B cell (primary cell): ENCODE measurements at regions not wholly inside any gene's neighbourhood (a gene's known extent, or its start where the extent isn't known, plus 50 kb on each side); places are given as distances from the start of the nearest gene placed in this dataset.

Experiments
- ATAC-seq: fragments of 200-7000 bp; cut with Tn5 transposase; one replicate; pipeline ENCODE4 v1.10.0; 2021; ENCODE audit warnings: low read depth, mild to moderate bottlenecking, moderate number of reproducible peaks, moderate library complexity
- CTCF ChIA-PET: fragments of 350-600 bp; sonication (Branson Sonifier 250); formaldehyde crosslinking; loops from one replicate; lab custom pipeline; 2021; ENCODE audit warnings: antibody characterized with exemption, inconsistent platforms; lab: Charles Lee
- POLR2A ChIA-PET: fragments of 350-600 bp; sonication (Branson Sonifier 250); formaldehyde crosslinking; loops from one replicate; lab custom pipeline; 2021; ENCODE audit warnings: antibody characterized with exemption; lab: Charles Lee
- DNase-seq: peaks from one replicate; pipeline ENCODE4 v3.0.0; 2013
- H2AFZ ChIP-seq: 2 replicates; pipeline ENCODE4 v1.6.1; 2012; ENCODE audit warnings: mild to moderate bottlenecking, low read depth, low read length; ENCODE audit not compliant: insufficient read depth, poor library complexity, severe bottlenecking
- H3K27ac ChIP-seq, 2 donors: 1 replicate in 1 of 2; 2 replicates in 1 of 2; pipeline ENCODE4 v1.5.1; 2012 to 2013; ENCODE audit warnings: low read length in 2 of 2, mild to moderate bottlenecking in 2 of 2, moderate library complexity in 1 of 2
- H3K27me3 ChIP-seq, 4 experiments: fragments of 200-600 bp in 1 of 4; sonication (generic) in 1 of 4; replicated peaks in 1 of 4; 1 replicate in 2 of 4; 2 replicates in 2 of 4; pipeline versions ENCODE4 v1.6.1 to v1.7.0; 2013 to 2016; ENCODE audit warnings: low read length in 3 of 4, mild to moderate bottlenecking in 2 of 4, mixed read lengths in 1 of 4, moderate library complexity in 1 of 4; ENCODE audit not compliant: insufficient read depth in 4 of 4, control insufficient read depth in 3 of 4; ENCODE audit errors: control extremely low read depth in 1 of 4
- H3K36me3 ChIP-seq, 2 experiments: replicated peaks in 1 of 2; 1 replicate in 1 of 2; 2 replicates in 1 of 2; pipeline versions ENCODE4 v1.6.1 to v1.7.1; 2013; ENCODE audit warnings: low read length in 1 of 2; ENCODE audit not compliant: insufficient read depth in 2 of 2, control insufficient read depth in 1 of 2; ENCODE audit errors: control extremely low read depth in 1 of 2, extremely low read depth in 1 of 2
- H3K4me1 ChIP-seq, 2 donors: fragments of 200-600 bp in 1 of 2; sonication (generic) in 1 of 2; 1 replicate in 1 of 2; 2 replicates in 1 of 2; pipeline versions ENCODE4 v1.5.1 to v1.6.1; 2013 to 2017; ENCODE audit warnings: low read length in 2 of 2; ENCODE audit not compliant: control insufficient read depth in 2 of 2, insufficient read depth in 2 of 2
- H3K4me2 ChIP-seq: replicated peaks from 2 replicates; pipeline ENCODE3; 2012; ENCODE audit warnings: mild to moderate bottlenecking, low read depth, low read length; ENCODE audit not compliant: poor library complexity, severe bottlenecking
- H3K4me3 ChIP-seq, 5 experiments: fragments of 200-600 bp in 1 of 5; sonication (generic) in 1 of 5; 1 replicate in 3 of 5; 2 replicates in 2 of 5; pipeline versions ENCODE4 v1.5.1 to v1.7.0; 2011 to 2016; ENCODE audit warnings: low read length in 4 of 5, mild to moderate bottlenecking in 4 of 5, low read depth in 2 of 5, control low read depth in 1 of 5, moderate library complexity in 1 of 5; ENCODE audit not compliant: insufficient read depth in 1 of 5; ENCODE audit errors: control extremely low read depth in 1 of 5, extremely low read depth in 1 of 5
- H3K79me2 ChIP-seq: fragments of 200-600 bp; sonication (generic); one replicate; pipeline ENCODE4 v1.6.0; 2016; ENCODE audit warnings: low read length; ENCODE audit not compliant: control insufficient read depth, insufficient read depth
- H3K9ac ChIP-seq: fragments of 200-600 bp; sonication (generic); 2 replicates; pipeline ENCODE4 v1.6.1; 2017; ENCODE audit warnings: mild to moderate bottlenecking, low read length, moderate library complexity
- H3K9me3 ChIP-seq, 3 donors: one replicate each; pipeline versions ENCODE4 v1.6.1 to v1.7.1; 2013; ENCODE audit warnings: low read length in 2 of 3; ENCODE audit not compliant: control insufficient read depth in 2 of 3, insufficient read depth in 1 of 3; ENCODE audit errors: control extremely low read depth in 1 of 3
- H4K20me1 ChIP-seq: 2 replicates; pipeline ENCODE4 v1.6.0; 2012; ENCODE audit warnings: mild to moderate bottlenecking, low read length; ENCODE audit not compliant: insufficient read depth, control insufficient read depth, poor library complexity, severe bottlenecking
- H3K27ac Mint-ChIP-seq: one replicate; pipeline ENCODE4 v1.8.0; 2021; ENCODE audit warnings: mixed read lengths
- H3K27me3 Mint-ChIP-seq: one replicate; pipeline ENCODE4 v1.8.0; 2021; ENCODE audit warnings: mixed read lengths
- H3K4me1 Mint-ChIP-seq: one replicate; pipeline ENCODE4 v1.8.0; 2021; ENCODE audit warnings: mixed read lengths
- H3K4me3 Mint-ChIP-seq: one replicate; pipeline ENCODE4 v1.8.0; 2021; ENCODE audit warnings: mixed read lengths
- H3K9me3 Mint-ChIP-seq: one replicate; pipeline ENCODE4 v1.8.0; 2022; ENCODE audit warnings: mixed read lengths; ENCODE audit not compliant: insufficient read depth
- CTCF ChIP-seq: fragments of 200-600 bp; IDR thresholded peaks from one replicate; pipeline ENCODE4 v1.8.0; 2022; ENCODE audit warnings: antibody characterized with exemption, mild to moderate bottlenecking
- EZH2 ChIP-seq: IDR thresholded peaks from 2 replicates; pipeline ENCODE4 v1.6.1; 2012; ENCODE audit warnings: borderline replicate concordance, low read depth, mild to moderate bottlenecking, moderate library complexity, low read length; ENCODE audit not compliant: insufficient read depth, poor library complexity, severe bottlenecking
- WGBS: methylation state at CpG from one replicate; pipeline ENCODE4 v1.1.5; 2013; ENCODE audit warnings: missing lambda C conversion rate; ENCODE audit not compliant: insufficient coverage; 5-methylcytosine and 5-hydroxymethylcytosine counted together
- intact Hi-C: fragments of 100-400 bp; cut with micrococcal nuclease; formaldehyde crosslinking; loops from one replicate; pipeline ENCODE4 v1.10.0; 2022

- no peak overlapping the region for H3K9ac ChIP-seq
- H3K27ac ChIP-seq, result no peak overlapping the region
- ChIA-PET POLR2A (no interaction called here), CTCF (no interaction called here)
- no peaks in the 10 kb centered on the region for H3K36me3 ChIP-seq
- no peak overlapping the region for H3K27ac Mint-ChIP-seq
- DNase-seq, result no peak
- no peak for ATAC-seq
- intact Hi-C loops, result no loop called here
- H4K20me1 ChIP-seq, result no peaks in the 10 kb centered on the region
- H3K9me3 ChIP-seq, result peaks cover 2 to 13% (median 2%) of the 10 kb centered on the region in 3 donors
- no peak for TF ChIP-seq EZH2
- no peak for TF ChIP-seq CTCF
- no CpG with 5 or more reads among the region's 1 CpG for WGBS
- no peaks in the 10 kb centered on the region for H3K4me1 Mint-ChIP-seq
- H3K4me2 ChIP-seq, result no peak overlapping the region
- H3K4me3 ChIP-seq, result no peak overlapping the region
- no peaks in the 10 kb centered on the region for H3K27me3 Mint-ChIP-seq
- no peak overlapping the region for H2AFZ ChIP-seq
- peaks cover 6% of the 10 kb centered on the region for H3K9me3 Mint-ChIP-seq
- H3K79me2 ChIP-seq, result peaks cover 8% of the 10 kb centered on the region
- no peak overlapping the region for H3K4me3 Mint-ChIP-seq
- no peaks in the 10 kb centered on the region for H3K27me3 ChIP-seq
- no peaks in the 10 kb centered on the region for H3K4me1 ChIP-seq
Observed at GRCh38 chrX:63530654-63531053, 179.5 kb upstream of the SPIN4 start.

- CTCF ChIA-PET, result no interaction called here
- POLR2A ChIA-PET, result no interaction called here
- no peak for ATAC-seq
- intact Hi-C loops, result no loop called here
- no peak overlapping the region for H3K4me3 Mint-ChIP-seq
- no peak overlapping the region for H3K27ac ChIP-seq
- no peak for DNase-seq
- no peak overlapping the region for H2AFZ ChIP-seq
- no peaks in the 10 kb centered on the region for H3K4me1 ChIP-seq
- H4K20me1 ChIP-seq, result no peaks in the 10 kb centered on the region
- H3K79me2 ChIP-seq, result peaks cover 8% of the 10 kb centered on the region
- H3K9me3 ChIP-seq, result peaks cover 2 to 13% (median 2%) of the 10 kb centered on the region in 3 donors
- H3K9ac ChIP-seq, result no peak overlapping the region
- no peak overlapping the region for H3K27ac Mint-ChIP-seq
- H3K4me2 ChIP-seq, result no peak overlapping the region
- no peaks in the 10 kb centered on the region for H3K27me3 Mint-ChIP-seq
- H3K4me3 ChIP-seq, result no peak overlapping the region
- no peak for TF ChIP-seq EZH2
- no peak for TF ChIP-seq CTCF
- H3K36me3 ChIP-seq, result no peaks in the 10 kb centered on the region
- H3K4me1 Mint-ChIP-seq, result no peaks in the 10 kb centered on the region
- 100% methylated on average over 2 of the region's 2 CpGs for WGBS
- peaks cover 6% of the 10 kb centered on the region for H3K9me3 Mint-ChIP-seq
- H3K27me3 ChIP-seq, result no peaks in the 10 kb centered on the region
Observed at GRCh38 chrX:63529961-63530360, 178.8 kb upstream of the SPIN4 start.
